ENCODE measurements at regions not wholly inside any gene's neighbourhood (a gene's known extent, or its start where the extent isn't known, plus 50 kb on each side); places are given as distances from the start of the nearest gene placed in this dataset.
A peak's percentile ranks its signal among the peaks of the same experiment; 100 is the strongest.

- TF ChIP-seq CTCF (IDR thresholded peaks at IDR 0.05): no peak
- DNase-seq: no peak
- H3K36me3 ChIP-seq (ENCODE audit: low read depth): no peaks in the 10 kb centered on the region
- H3K4me3 ChIP-seq: no peak overlapping the region
- intact Hi-C loops (cut with DNase I, micrococcal nuclease): no loop called here
- H3K9me3 ChIP-seq: no peaks in the 10 kb centered on the region
- ATAC-seq: no peak
- H3K4me1 ChIP-seq (ENCODE audit: low read depth): no peaks in the 10 kb centered on the region
Measured at GRCh38 chr4:141896687-141897086, 260.3 kb downstream of the IL15 start.

GRCh38 chr4:141898346-141898745, 262.0 kb downstream of the IL15 start:
- H3K4me3 ChIP-seq: no peak overlapping the region
- ATAC-seq (peak; percentile 41), DNase-seq (no peak)

DNA sequence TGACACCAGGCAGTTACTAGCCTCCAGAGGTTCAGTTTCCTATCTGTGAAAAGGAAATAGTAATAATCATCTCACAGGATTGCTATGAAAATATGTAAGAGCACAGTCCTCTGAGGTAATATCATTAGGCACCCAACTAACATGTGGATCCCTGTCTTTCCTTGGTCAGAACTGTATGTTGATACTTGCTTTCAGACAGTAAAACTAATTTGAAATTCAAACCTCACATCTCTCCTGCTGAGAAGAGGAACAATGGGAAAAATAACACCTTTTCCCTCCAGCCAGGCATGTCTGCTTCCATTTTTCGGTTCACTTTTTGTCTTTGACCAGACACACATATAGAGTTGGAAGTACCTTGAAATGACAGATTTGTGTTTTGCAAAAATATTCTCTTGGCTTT, 262.7 kb downstream of the IL15 start:
- intact Hi-C loops (cut with DNase I, micrococcal nuclease): no loop called here
- TF ChIP-seq CTCF (IDR thresholded peaks at IDR 0.05): no peak
- Histone ChIP-seq H3K4me1 (ENCODE audit: low read depth) (no peaks in the 10 kb centered on the region), H3K4me3 (no peak overlapping the region), H3K9me3 (no peaks in the 10 kb centered on the region), H3K36me3 (ENCODE audit: low read depth) (no peaks in the 10 kb centered on the region)
- DNase-seq (no peak), ATAC-seq (no peak)

More at GRCh38 chr4:141898346-141898745, 262.0 kb downstream of the IL15 start:
- no peaks in the 10 kb centered on the region for H3K9me3 ChIP-seq
- no peak for TF ChIP-seq CTCF (IDR thresholded peaks at IDR 0.05)
- no peaks in the 10 kb centered on the region for H3K4me1 ChIP-seq (ENCODE audit: low read depth)
- intact Hi-C loops (cut with DNase I, micrococcal nuclease): no loop called here
- no peaks in the 10 kb centered on the region for H3K36me3 ChIP-seq (ENCODE audit: low read depth)

GRCh38 chr4:141899541-141899940, 263.2 kb downstream of the IL15 start:
- DNase-seq (no peak), ATAC-seq (no peak)
- Histone ChIP-seq H3K4me1 (ENCODE audit: low read depth) (no peaks in the 10 kb centered on the region), H3K9me3 (no peaks in the 10 kb centered on the region), H3K4me3 (no peak overlapping the region), H3K36me3 (ENCODE audit: low read depth) (no peaks in the 10 kb centered on the region)
- no peak for TF ChIP-seq CTCF (IDR thresholded peaks at IDR 0.05)
- intact Hi-C loops (cut with DNase I, micrococcal nuclease): no loop called here

DNA sequence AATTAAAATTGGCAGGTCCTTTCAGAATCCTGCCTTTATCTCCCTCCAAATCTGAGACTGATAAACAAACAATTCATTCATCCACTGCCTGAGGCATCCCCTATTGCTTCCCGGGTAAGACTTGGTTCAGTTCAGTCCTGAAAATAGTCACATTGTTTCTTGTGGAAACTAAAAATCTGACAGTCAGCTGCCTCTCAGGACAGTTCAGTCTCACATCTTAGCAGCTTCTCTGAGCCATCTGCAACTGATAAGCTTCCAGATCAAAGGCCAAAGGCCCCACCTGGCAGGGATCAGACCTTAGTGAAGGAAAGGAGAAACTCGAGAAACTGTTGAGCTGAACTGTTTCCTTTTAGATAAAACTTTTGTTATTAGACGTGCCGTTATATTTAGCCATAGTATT, 264.5 kb downstream of the IL15 start:
- DNase-seq: no peak
- no peaks in the 10 kb centered on the region for H3K9me3 ChIP-seq
- H3K4me3 ChIP-seq: no peak overlapping the region
- TF ChIP-seq CTCF (IDR thresholded peaks at IDR 0.05): no peak
- no peaks in the 10 kb centered on the region for H3K36me3 ChIP-seq (ENCODE audit: low read depth)
- ATAC-seq: no peak
- no peaks in the 10 kb centered on the region for H3K4me1 ChIP-seq (ENCODE audit: low read depth)
- intact Hi-C loops (cut with DNase I, micrococcal nuclease): no loop called here

GRCh38 chr4:141905751-141906150, 269.4 kb downstream of the IL15 start:
- Histone ChIP-seq H3K36me3 (ENCODE audit: low read depth) (no peaks in the 10 kb centered on the region), H3K9me3 (no peaks in the 10 kb centered on the region), H3K4me3 (no peak overlapping the region), H3K4me1 (ENCODE audit: low read depth) (no peaks in the 10 kb centered on the region)
- ATAC-seq (no peak), DNase-seq (no peak)
- TF ChIP-seq CTCF (IDR thresholded peaks at IDR 0.05): no peak
- intact Hi-C loops (cut with DNase I, micrococcal nuclease): no loop called here
